OCI-LY1 (cell line): ENCODE measurements at regions not wholly inside any gene's neighbourhood (a gene's known extent, or its start where the extent isn't known, plus 50 kb on each side); places are given as distances from the start of the nearest gene placed in this dataset.

Experiments used
- H2AFZ ChIP-seq: fragments of 200-600 bp; sonication (generic), shearing (Covaris generic); 2 replicates; pipeline ENCODE4 v1.6.0; 2014; ENCODE audit warnings: antibody characterized with exemption, mild to moderate bottlenecking, low read length
- H3F3A ChIP-seq: fragments of 200-600 bp; sonication (generic), shearing (Covaris generic); 2 replicates; pipeline ENCODE4 v1.6.0; 2014; ENCODE audit warnings: mild to moderate bottlenecking, antibody characterized with exemption, low read length, moderate library complexity; ENCODE audit not compliant: insufficient read depth
- H3K27ac ChIP-seq: fragments of 200-600 bp; sonication (generic); 2 replicates; pipeline ENCODE4 v1.5.1; 2014; ENCODE audit warnings: low read length, mixed run types, mild to moderate bottlenecking, low read depth; ENCODE audit not compliant: poor library complexity, severe bottlenecking
- H3K27me3 ChIP-seq: fragments of 200-600 bp; sonication (generic); 2 replicates; pipeline ENCODE4 v1.6.0; 2014; ENCODE audit warnings: antibody characterized with exemption, mild to moderate bottlenecking, low read length, moderate library complexity; ENCODE audit not compliant: insufficient read depth
- H3K36me3 ChIP-seq: fragments of 200-600 bp; sonication (generic); 2 replicates; pipeline ENCODE4 v1.6.1; 2014; ENCODE audit warnings: mild to moderate bottlenecking, antibody characterized with exemption, low read length, moderate library complexity, mixed read lengths; ENCODE audit not compliant: insufficient read depth
- H3K4me1 ChIP-seq: fragments of 200-600 bp; sonication (generic); 2 replicates; pipeline ENCODE4 v1.5.1; 2014; ENCODE audit warnings: mild to moderate bottlenecking, low read length, moderate library complexity; ENCODE audit not compliant: insufficient read depth, severe bottlenecking
- H3K4me2 ChIP-seq: fragments of 200-600 bp; sonication (generic), shearing (Covaris generic); 2 replicates; pipeline ENCODE4 v1.6.1; 2014; ENCODE audit warnings: low read length
- H3K4me3 ChIP-seq: fragments of 200-600 bp; sonication (generic); 2 replicates; pipeline ENCODE4 v1.5.1; 2014; ENCODE audit warnings: low read length, low read depth, mild to moderate bottlenecking, mixed read lengths; ENCODE audit not compliant: poor library complexity, severe bottlenecking
- H3K79me2 ChIP-seq: fragments of 200-600 bp; shearing (Covaris generic); 2 replicates; pipeline ENCODE4 v1.6.1; 2016; ENCODE audit warnings: mixed run types, low read length, mixed read lengths; ENCODE audit not compliant: insufficient read depth
- H3K9ac ChIP-seq: fragments of 200-600 bp; sonication (generic), shearing (Covaris generic); 2 replicates; pipeline ENCODE4 v1.6.1; 2014; ENCODE audit warnings: mild to moderate bottlenecking, low read length, mixed read lengths
- H3K9me2 ChIP-seq: fragments of 200-600 bp; sonication (generic), shearing (Covaris generic); 2 replicates; pipeline ENCODE4 v1.6.1; 2014; ENCODE audit warnings: low read depth, mild to moderate bottlenecking, low read length, mixed read lengths
- H3K9me3 ChIP-seq: fragments of 200-600 bp; shearing (Covaris generic); 2 replicates; pipeline ENCODE4 v1.6.1; 2014; ENCODE audit warnings: low read length, mixed read lengths
- H4K20me1 ChIP-seq: fragments of 200-600 bp; sonication (generic), shearing (Covaris generic); 2 replicates; pipeline ENCODE4 v1.6.0; 2016; ENCODE audit warnings: mild to moderate bottlenecking, low read length; ENCODE audit not compliant: insufficient read depth
- CTCF ChIP-seq: fragments of 200-600 bp; sonication (generic), shearing (Covaris generic); IDR thresholded peaks from 2 replicates; pipeline ENCODE4 v1.5.1; 2017; ENCODE audit warnings: mild to moderate bottlenecking, antibody characterized with exemption, low read length, moderate library complexity, mixed read lengths
- EZH2 ChIP-seq: fragments of 200-600 bp; sonication (generic), shearing (Covaris generic); IDR thresholded peaks from 2 replicates; pipeline ENCODE4 v1.8.0; 2017; ENCODE audit warnings: borderline replicate concordance, mixed run types, mild to moderate bottlenecking, antibody characterized with exemption, low read length, moderate library complexity, mixed read lengths

DNA sequence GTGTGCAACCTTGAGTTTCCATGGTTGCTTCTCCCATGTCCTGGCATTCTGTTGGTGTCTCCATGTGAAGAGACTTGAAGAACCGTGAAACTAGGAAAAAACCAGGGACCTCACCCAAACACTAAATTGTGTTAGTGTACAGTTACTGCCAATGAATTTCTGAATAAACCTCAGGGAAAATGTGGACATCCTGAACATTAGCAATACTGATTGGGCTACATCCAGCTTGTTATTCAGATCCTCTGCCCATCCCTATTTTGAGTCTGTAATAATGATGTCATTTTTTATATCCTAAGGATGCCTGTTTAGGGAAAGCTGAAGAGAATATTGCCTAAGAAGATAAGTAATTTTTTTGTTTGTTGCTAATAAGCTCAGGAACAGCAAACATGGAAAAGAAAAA lies 262.7 kb downstream of the TMA16 start:
- no peak for TF ChIP-seq EZH2
- no peak for TF ChIP-seq CTCF
- Histone ChIP-seq H3F3A (no peaks in the 10 kb centered on the region), H3K27ac (no peak overlapping the region), H4K20me1 (no peaks in the 10 kb centered on the region), H3K27me3 (no peaks in the 10 kb centered on the region), H3K4me2 (no peak overlapping the region), H3K79me2 (no peaks in the 10 kb centered on the region), H3K9ac (no peak overlapping the region), H3K9me3 (no peaks in the 10 kb centered on the region), H3K9me2 (no peaks in the 10 kb centered on the region), H3K4me1 (peaks cover 6% of the 10 kb centered on the region), H3K36me3 (no peaks in the 10 kb centered on the region), H2AFZ (no peak overlapping the region), H3K4me3 (no peak overlapping the region)

DNA sequence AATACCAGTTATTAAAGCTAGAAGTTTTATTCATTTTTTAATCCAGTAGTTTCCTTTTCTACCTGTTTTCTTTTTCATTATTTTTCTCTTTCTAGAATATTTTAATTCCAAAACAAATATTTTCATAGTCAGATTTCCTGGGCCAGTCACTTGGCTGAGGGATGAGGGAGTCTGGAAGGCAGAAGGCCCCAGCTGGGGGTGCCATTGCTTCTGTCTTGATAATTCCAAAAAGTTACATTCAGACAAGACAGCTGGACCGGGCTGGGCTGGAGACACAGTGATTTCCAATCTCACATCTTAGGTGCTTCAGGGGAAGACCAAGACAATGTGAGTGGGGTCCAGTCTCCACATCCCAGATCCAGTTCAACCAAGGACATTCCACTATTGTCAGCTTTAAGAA lies 263.5 kb downstream of the TMA16 start:
- H3K79me2 ChIP-seq, result no peaks in the 10 kb centered on the region
- H3K27ac ChIP-seq, result no peak overlapping the region
- H3K4me3 ChIP-seq, result no peak overlapping the region
- no peaks in the 10 kb centered on the region for H4K20me1 ChIP-seq
- no peaks in the 10 kb centered on the region for H3F3A ChIP-seq
- TF ChIP-seq CTCF (no peak), EZH2 (no peak)
- no peaks in the 10 kb centered on the region for H3K9me3 ChIP-seq
- H3K27me3 ChIP-seq, result no peaks in the 10 kb centered on the region
- H3K4me1 ChIP-seq, result peaks cover 6% of the 10 kb centered on the region
- no peak overlapping the region for H3K9ac ChIP-seq
- H2AFZ ChIP-seq, result no peak overlapping the region
- no peaks in the 10 kb centered on the region for H3K36me3 ChIP-seq
- no peaks in the 10 kb centered on the region for H3K9me2 ChIP-seq
- H3K4me2 ChIP-seq, result no peak overlapping the region

- TF ChIP-seq EZH2 (no peak), CTCF (no peak)
- Histone ChIP-seq H3K27ac (no peak overlapping the region), H3K4me2 (no peak overlapping the region), H3K4me3 (no peak overlapping the region), H3K79me2 (no peaks in the 10 kb centered on the region), H3K9me2 (no peaks in the 10 kb centered on the region), H4K20me1 (no peaks in the 10 kb centered on the region), H3K27me3 (no peaks in the 10 kb centered on the region), H3K9ac (no peak overlapping the region), H3K9me3 (no peaks in the 10 kb centered on the region), H2AFZ (no peak overlapping the region), H3K36me3 (no peaks in the 10 kb centered on the region), H3F3A (no peaks in the 10 kb centered on the region), H3K4me1 (no peaks in the 10 kb centered on the region)
Observed at GRCh38 chr4:163762741-163763140, 268.3 kb downstream of the TMA16 start.
